HL-60 (cell line): ENCODE measurements at regions not wholly inside any gene's neighbourhood (a gene's known extent, or its start where the extent isn't known, plus 50 kb on each side); places are given as distances from the start of the nearest gene placed in this dataset.

Experiments used
- CTCF ChIP-seq: IDR thresholded peaks from one replicate; pipeline ENCODE4 v1.5.1; 2011; ENCODE audit warnings: low read length, control low read depth, inconsistent platforms; ENCODE audit not compliant: insufficient read depth
- GABPA ChIP-seq: IDR thresholded peaks from 2 replicates; pipeline ENCODE4 v1.6.1; 2012; ENCODE audit warnings: low read depth
- POLR2AphosphoS5 ChIP-seq: IDR thresholded peaks from 2 replicates; pipeline ENCODE4 v1.6.1; 2012; ENCODE audit warnings: low read depth
- SPI1 ChIP-seq: IDR thresholded peaks from 2 replicates; pipeline ENCODE4 v1.6.1; 2012; ENCODE audit warnings: low read depth, mild to moderate bottlenecking, borderline replicate concordance

GRCh38 chrX:28225513-28225912, 244.3 kb upstream of the DCAF8L1 start:
- TF ChIP-seq CTCF (no peak), SPI1 (no peak), GABPA (no peak), POLR2AphosphoS5 (no peak)
